ENCODE measurements at regions not wholly inside any gene's neighbourhood (a gene's known extent, or its start where the extent isn't known, plus 50 kb on each side); places are given as distances from the start of the nearest gene placed in this dataset.

DNA sequence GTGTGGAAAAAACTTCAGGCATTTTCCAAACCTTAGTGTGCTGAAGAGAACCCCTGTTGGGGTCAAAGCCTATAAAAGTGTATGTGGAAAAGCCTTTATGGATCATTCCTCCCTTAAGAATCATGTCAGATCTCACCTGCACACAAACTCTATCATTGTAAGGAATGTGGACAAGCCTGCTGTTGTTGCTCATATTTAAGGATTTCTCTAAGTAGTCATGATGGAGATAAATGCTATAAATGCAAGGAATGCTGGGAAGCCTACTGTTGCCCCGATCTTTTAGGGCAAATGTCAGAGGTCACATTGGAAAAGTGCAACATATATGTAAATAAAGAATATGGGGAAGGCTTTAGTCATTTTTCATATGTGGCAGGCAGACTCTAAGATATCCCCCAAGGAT, 129.5 kb downstream of the ICOS start:
- H3K9me3 Mint-ChIP-seq = no peaks in the 10 kb centered on the region
- no peaks in the 10 kb centered on the region for H3K4me1 Mint-ChIP-seq
- H3K4me3 Mint-ChIP-seq = no peak overlapping the region
- no peaks in the 10 kb centered on the region for H3K36me3 Mint-ChIP-seq
- peaks cover 1% of the 10 kb centered on the region for H3K27me3 Mint-ChIP-seq
- H3K27ac Mint-ChIP-seq = no peak overlapping the region

DNA sequence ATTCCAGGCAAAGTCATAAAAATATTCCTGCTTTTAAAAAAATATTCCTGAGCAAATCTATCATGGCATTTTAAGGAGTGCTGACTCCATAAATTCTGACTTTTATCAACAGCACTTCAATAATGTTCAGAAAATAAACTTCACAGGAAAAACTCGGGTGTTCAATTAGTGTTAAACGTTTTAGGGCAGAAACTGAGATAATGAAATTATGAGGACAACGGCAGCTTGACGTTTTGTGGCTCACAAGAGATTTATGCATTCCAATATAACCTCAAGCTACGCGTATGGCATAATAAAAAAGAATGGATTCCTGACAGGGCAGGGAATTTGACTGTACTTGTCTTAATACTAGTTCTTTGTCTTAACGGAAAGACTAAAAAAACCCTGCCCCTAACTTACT, 133.2 kb downstream of the ICOS start:
- Mint-ChIP-seq H3K9me3 (no peaks in the 10 kb centered on the region), H3K4me3 (no peak overlapping the region), H3K36me3 (no peaks in the 10 kb centered on the region), H3K4me1 (no peaks in the 10 kb centered on the region), H3K27me3 (peaks cover 1% of the 10 kb centered on the region), H3K27ac (no peak overlapping the region)

DNA sequence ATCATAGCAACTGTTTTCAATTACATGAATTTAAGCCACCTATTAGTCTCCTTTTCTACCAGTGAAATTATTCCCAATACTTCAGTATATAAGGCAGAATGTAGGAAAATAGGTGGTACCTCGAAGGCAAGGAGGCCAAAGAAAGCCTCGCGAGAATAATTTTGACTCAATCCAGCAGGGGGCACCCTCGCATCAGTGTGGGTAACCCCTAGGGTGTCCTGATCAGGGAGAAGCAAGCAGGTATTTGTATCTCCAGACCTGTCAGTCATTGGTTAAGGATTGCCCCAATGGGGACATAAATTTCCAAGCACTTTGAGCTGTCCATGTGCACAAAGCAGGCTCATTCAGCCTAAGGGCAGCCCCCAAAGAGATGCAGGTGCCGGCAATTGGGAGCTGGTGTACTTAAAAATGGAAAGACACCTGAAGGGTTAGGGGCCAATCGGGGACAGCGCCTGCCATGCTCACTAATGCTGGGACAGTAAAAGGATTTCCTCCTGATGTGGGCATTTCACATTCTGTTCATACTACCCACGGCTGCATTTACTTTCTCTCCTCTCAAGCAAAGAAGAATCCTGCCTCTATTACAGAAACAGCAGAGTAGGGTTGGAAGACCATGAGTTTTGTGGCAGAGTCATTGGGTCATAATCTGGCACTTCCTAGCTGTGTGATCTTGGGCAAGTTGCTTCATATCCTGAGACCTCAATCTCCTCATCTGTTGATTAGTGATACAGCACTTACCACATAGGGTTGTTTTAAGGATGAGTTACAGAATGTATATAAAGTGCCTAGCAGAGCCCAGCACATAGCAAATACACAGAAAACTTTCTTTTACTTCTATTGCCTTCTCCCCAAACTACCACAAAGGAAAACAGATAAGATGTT, 136.1 kb downstream of the ICOS start:
- H3K4me1 Mint-ChIP-seq = no peaks in the 10 kb centered on the region
- no peaks in the 10 kb centered on the region for H3K27me3 Mint-ChIP-seq
- no peak overlapping the region for H3K4me3 Mint-ChIP-seq
- H3K9me3 Mint-ChIP-seq = no peaks in the 10 kb centered on the region
- no peak overlapping the region for H3K27ac Mint-ChIP-seq
- no peaks in the 10 kb centered on the region for H3K36me3 Mint-ChIP-seq

GRCh38 chr2:204074456-204074855, 137.9 kb downstream of the ICOS start:
- H3K9me3 Mint-ChIP-seq = no peaks in the 10 kb centered on the region
- H3K4me1 Mint-ChIP-seq = no peaks in the 10 kb centered on the region
- H3K27me3 Mint-ChIP-seq = no peaks in the 10 kb centered on the region
- no peak overlapping the region for H3K27ac Mint-ChIP-seq
- H3K4me3 Mint-ChIP-seq = no peak overlapping the region
- no peaks in the 10 kb centered on the region for H3K36me3 Mint-ChIP-seq

- Mint-ChIP-seq H3K9me3 (no peaks in the 10 kb centered on the region), H3K27ac (no peak overlapping the region), H3K27me3 (no peaks in the 10 kb centered on the region)
Measured at GRCh38 chr2:204078003-204078698, 141.6 kb downstream of the ICOS start.

GRCh38 chr2:204081487-204082425, 145.2 kb downstream of the ICOS start:
- Mint-ChIP-seq H3K27me3 (no peaks in the 10 kb centered on the region), H3K4me1 (no peaks in the 10 kb centered on the region), H3K36me3 (no peaks in the 10 kb centered on the region)

More at GRCh38 chr2:204078003-204078698, 141.6 kb downstream of the ICOS start:
- no peaks in the 10 kb centered on the region for H3K4me1 Mint-ChIP-seq
- H3K4me3 Mint-ChIP-seq = no peak overlapping the region
- no peaks in the 10 kb centered on the region for H3K36me3 Mint-ChIP-seq

GRCh38 chr2:204086167-204086566, 149.6 kb downstream of the ICOS start:
- H3K27ac Mint-ChIP-seq = no peak overlapping the region
- no peaks in the 10 kb centered on the region for H3K9me3 Mint-ChIP-seq
- no peaks in the 10 kb centered on the region for H3K36me3 Mint-ChIP-seq
- H3K27me3 Mint-ChIP-seq = no peaks in the 10 kb centered on the region
- H3K4me3 Mint-ChIP-seq = no peak overlapping the region
- no peaks in the 10 kb centered on the region for H3K4me1 Mint-ChIP-seq

More at GRCh38 chr2:204081487-204082425, 145.2 kb downstream of the ICOS start:
- Mint-ChIP-seq H3K9me3 (no peaks in the 10 kb centered on the region), H3K4me3 (no peak overlapping the region), H3K27ac (no peak overlapping the region)

GRCh38 chr2:204089105-204089504, 152.5 kb downstream of the ICOS start:
- Mint-ChIP-seq H3K4me3 (no peak overlapping the region), H3K27ac (no peak overlapping the region)

DNA sequence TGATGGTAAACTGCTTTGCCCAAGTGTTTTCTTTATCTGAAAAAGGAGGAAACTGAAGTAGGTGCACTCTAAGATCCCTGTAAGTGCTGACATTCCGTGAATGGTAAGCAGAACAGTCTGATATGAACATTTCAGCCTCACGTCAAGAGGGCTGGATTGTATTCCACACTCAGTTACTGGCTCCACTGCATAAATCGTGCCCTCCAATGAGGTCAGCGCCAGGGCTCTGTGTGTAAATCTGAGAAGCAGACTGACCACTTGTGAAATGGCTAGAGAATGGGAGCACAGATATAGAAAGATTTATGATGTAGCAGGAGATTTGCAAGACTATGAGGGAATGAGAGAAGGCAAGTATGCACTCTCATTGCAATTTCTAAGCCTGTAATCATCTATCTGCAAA, 153.0 kb downstream of the ICOS start:
- Mint-ChIP-seq H3K9me3 (peaks cover 17% of the 10 kb centered on the region), H3K27me3 (no peaks in the 10 kb centered on the region), H3K36me3 (peaks cover 6% of the 10 kb centered on the region), H3K4me1 (no peaks in the 10 kb centered on the region), H3K4me3 (no peak overlapping the region), H3K27ac (no peak overlapping the region)

More at GRCh38 chr2:204089105-204089504, 152.5 kb downstream of the ICOS start:
- Mint-ChIP-seq H3K27me3 (no peaks in the 10 kb centered on the region), H3K4me1 (no peaks in the 10 kb centered on the region), H3K36me3 (peaks cover 6% of the 10 kb centered on the region), H3K9me3 (peaks cover 14% of the 10 kb centered on the region)

DNA sequence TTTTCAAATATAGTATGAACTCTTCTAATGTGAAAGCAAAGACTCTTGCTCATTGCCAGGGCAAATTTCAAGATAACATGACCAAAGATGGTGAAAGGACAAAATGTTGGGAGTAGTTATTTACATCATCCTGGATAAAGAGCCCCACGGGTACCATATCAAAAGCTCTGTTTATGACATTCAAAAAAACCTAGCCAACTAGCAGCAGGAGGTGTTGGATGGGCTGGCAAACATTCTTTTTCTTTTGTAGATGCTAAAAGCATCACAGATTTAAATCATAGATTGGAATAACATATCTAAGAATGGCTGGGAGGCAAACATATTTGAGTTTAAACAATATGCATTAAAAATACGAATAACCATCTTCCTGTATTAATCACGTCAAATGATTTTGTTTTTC, 153.5 kb downstream of the ICOS start:
- H3K27ac Mint-ChIP-seq = no peak overlapping the region
- peaks cover 17% of the 10 kb centered on the region for H3K9me3 Mint-ChIP-seq
- H3K4me1 Mint-ChIP-seq = no peaks in the 10 kb centered on the region
- no peak overlapping the region for H3K4me3 Mint-ChIP-seq
- H3K36me3 Mint-ChIP-seq = peaks cover 6% of the 10 kb centered on the region
- H3K27me3 Mint-ChIP-seq = no peaks in the 10 kb centered on the region

DNA sequence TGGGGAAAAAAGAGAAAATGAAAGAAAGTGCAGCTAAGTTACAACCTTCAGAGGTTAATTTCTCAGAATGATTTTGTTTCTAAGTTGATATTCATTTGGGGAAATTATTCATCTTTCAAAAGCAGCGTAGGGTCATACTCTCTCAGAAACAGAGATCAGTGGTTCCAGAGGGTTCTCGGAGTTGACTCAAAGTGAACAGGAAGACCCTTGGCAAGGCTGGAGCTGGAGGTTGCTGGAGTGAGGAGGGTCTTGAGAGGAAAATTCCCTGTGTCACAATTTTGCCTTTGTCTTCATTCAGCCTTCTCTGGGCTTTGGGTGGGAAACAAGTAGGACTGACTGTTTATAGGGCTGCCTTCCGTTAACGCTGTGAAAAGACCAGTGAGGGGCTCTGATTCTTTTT, 168.2 kb downstream of the ICOS start:
- no peaks in the 10 kb centered on the region for H3K27me3 Mint-ChIP-seq
- H3K4me3 Mint-ChIP-seq = no peak overlapping the region
- peak overlapping the region; percentile 43 for H3K27ac Mint-ChIP-seq
- no peaks in the 10 kb centered on the region for H3K36me3 Mint-ChIP-seq
- peaks cover 43% of the 10 kb centered on the region for H3K4me1 Mint-ChIP-seq
- H3K9me3 Mint-ChIP-seq = no peaks in the 10 kb centered on the region

GRCh38 chr2:204108330-204108751, 171.8 kb downstream of the ICOS start:
- H3K36me3 Mint-ChIP-seq = no peaks in the 10 kb centered on the region
- H3K4me1 Mint-ChIP-seq = peaks cover 64% of the 10 kb centered on the region
- no peaks in the 10 kb centered on the region for H3K27me3 Mint-ChIP-seq
- H3K27ac Mint-ChIP-seq = peak overlapping the region; percentile 66
- no peaks in the 10 kb centered on the region for H3K9me3 Mint-ChIP-seq
- H3K4me3 Mint-ChIP-seq = peak overlapping the region; percentile 57

DNA sequence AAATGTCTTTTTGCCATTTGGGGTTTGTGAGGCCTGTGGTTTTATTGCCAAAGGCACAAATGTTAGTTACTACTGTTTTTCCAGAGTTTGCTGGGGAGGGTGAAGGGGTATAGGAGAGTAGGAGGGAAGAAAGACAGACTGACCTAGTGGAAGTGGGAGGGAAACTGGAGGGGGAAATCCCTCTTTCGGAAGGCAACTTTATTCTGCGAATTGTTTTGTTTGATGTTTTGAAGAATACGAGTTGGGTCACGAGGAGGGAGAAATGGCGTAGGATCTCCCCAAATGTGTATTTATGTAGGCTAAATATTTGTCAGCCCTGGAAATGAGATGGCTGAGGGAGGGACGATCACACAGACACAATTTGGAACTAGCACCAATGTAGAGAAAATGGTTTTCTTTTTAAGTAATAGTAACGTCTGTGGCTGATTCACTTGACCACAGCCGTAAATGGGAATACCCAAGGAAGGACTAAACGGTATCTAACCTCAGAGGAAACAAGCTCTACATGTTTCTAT, 172.3 kb downstream of the ICOS start:
- Mint-ChIP-seq H3K27me3 (no peaks in the 10 kb centered on the region), H3K4me3 (peak overlapping the region; percentile 57), H3K4me1 (peaks cover 66% of the 10 kb centered on the region), H3K9me3 (no peaks in the 10 kb centered on the region), H3K27ac (peak overlapping the region; percentile 66), H3K36me3 (no peaks in the 10 kb centered on the region)

DNA sequence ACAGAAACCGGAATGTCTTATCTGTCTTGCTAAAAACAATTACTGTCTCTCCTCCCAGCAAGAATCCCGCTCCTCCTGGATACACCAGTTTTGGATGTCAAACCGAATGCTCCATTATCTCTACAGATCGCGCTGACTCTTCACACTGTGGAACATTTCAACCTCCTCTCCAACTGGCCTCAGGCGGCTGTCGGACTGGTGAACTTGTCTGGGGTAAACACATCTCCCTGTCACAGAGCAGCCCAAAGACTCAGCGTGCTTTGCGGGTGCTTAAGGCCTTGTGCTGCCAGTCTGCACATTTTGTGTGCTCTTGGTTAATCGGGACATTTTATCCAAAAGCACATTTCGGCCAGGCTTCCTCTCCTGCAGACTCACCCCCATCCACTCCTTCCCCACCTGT, 173.1 kb downstream of the ICOS start:
- H3K27me3 Mint-ChIP-seq = no peaks in the 10 kb centered on the region
- H3K36me3 Mint-ChIP-seq = no peaks in the 10 kb centered on the region
- H3K9me3 Mint-ChIP-seq = no peaks in the 10 kb centered on the region
- H3K4me1 Mint-ChIP-seq = peaks cover 66% of the 10 kb centered on the region
- peak overlapping the region; percentile 66 for H3K4me3 Mint-ChIP-seq
- peak overlapping the region; percentile 26 for H3K27ac Mint-ChIP-seq

DNA sequence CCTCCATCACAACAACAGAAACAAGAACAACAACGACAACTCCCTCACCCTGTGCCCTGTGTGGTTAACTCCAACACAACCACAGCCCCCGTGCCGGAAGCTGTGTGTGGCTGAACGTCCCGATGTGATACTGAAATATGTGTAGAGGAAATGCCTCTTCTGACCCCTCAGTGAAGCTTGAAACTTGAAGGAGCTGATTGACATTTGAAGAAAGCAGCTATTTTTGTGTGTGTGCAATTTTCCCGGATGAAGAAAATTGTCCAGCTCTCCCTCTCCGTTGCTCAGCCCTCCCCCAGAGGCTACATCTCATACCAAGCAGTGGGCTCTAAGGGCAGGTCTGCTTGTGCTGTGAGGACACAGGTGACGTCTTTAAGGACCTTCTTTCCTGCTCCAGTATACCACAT, 173.8 kb downstream of the ICOS start:
- H3K9me3 Mint-ChIP-seq = no peaks in the 10 kb centered on the region

More for the DNA sequence above, 173.8 kb downstream of the ICOS start:
- no peaks in the 10 kb centered on the region for H3K27me3 Mint-ChIP-seq
- H3K36me3 Mint-ChIP-seq = no peaks in the 10 kb centered on the region
- H3K27ac Mint-ChIP-seq = peak overlapping the region; percentile 9
- H3K4me1 Mint-ChIP-seq = peaks cover 66% of the 10 kb centered on the region
- peak overlapping the region; percentile 66 for H3K4me3 Mint-ChIP-seq

Data from activated naive CD4-positive, alpha-beta T cell treated with anti-CD3 and anti-CD28 coated beads, Interleukin-2, amount 50 U/mL, for 24 hours (primary cell).